Body of pancreas (tissue), 4 donors: ENCODE measurements at regions not wholly inside any gene's neighbourhood (a gene's known extent, or its start where the extent isn't known, plus 50 kb on each side); places are given as distances from the start of the nearest gene placed in this dataset.
A peak's percentile ranks its signal among the peaks of the same experiment; 100 is the strongest.

Experiments used
- ATAC-seq: fragments of 150-250 bp; one replicate; pipeline ENCODE4 v1.9.1; 2016
- DNase-seq, 4 donors: peaks; one replicate each; pipeline ENCODE4 v3.0.0-alpha.2; 2019
- H3K27ac ChIP-seq, 4 donors: fragments of 200-600 bp; sonication (generic); 1 replicate in 3 of 4; 2 replicates in 1 of 4; pipeline versions ENCODE4 v1.5.1 to v1.6.1; 2016 to 2019; ENCODE audit warnings: mild to moderate bottlenecking in 1 of 4, mixed read lengths in 1 of 4, moderate library complexity in 1 of 4
- H3K27me3 ChIP-seq, 2 donors: fragments of 200-600 bp; sonication (generic); one replicate each; pipeline ENCODE4 v1.6.0; 2016; ENCODE audit warnings: mild to moderate bottlenecking in 1 of 2
- H3K36me3 ChIP-seq, 2 donors: fragments of 200-600 bp; sonication (generic); replicated peaks in 1 of 2; 2 replicates each; pipeline ENCODE4 v1.5.1; 2016; ENCODE audit warnings: low read depth in 2 of 2; ENCODE audit not compliant: insufficient read depth in 1 of 2
- H3K4me1 ChIP-seq: fragments of 200-600 bp; sonication (generic); one replicate; pipeline ENCODE4 v1.6.0; 2016
- H3K4me3 ChIP-seq, 2 donors: fragments of 200-600 bp; sonication (generic); 1 replicate in 1 of 2; 2 replicates in 1 of 2; pipeline ENCODE4 v1.5.1; 2016 to 2019
- H3K9me3 ChIP-seq, 3 donors: fragments of 200-600 bp; sonication (generic); 1 replicate in 2 of 3; 2 replicates in 1 of 3; pipeline ENCODE4 v1.5.1; 2016
- POLR2A ChIP-seq, 3 donors: fragments of 450-650 bp; IDR thresholded peaks; one replicate each; pipeline ENCODE4 v1.6.1; 2016; ENCODE audit warnings: antibody characterized with exemption in 3 of 3, mild to moderate bottlenecking in 2 of 3
- WGBS, 2 donors: methylation state at CpG; one replicate each; pipeline ENCODE4 v1.1.5; 2017; 5-methylcytosine and 5-hydroxymethylcytosine counted together
- intact Hi-C: fragments of 100-400 bp; cut with DNase I; formaldehyde crosslinking; loops from one replicate; pipeline ENCODE4 v1.15.1; 2023
- TF ChIP-seq, protein P1 (sequence below), 7 experiments: fragments of 450-650 bp in 4 of 7; fragments of 200-600 bp in 3 of 7; sonication (generic) in 3 of 7; IDR thresholded peaks; one replicate each; pipeline ENCODE4 v1.5.1; 2016 to 2019; ENCODE audit warnings: antibody characterized with exemption in 7 of 7

- Histone ChIP-seq H3K9me3 (no peaks in the 10 kb centered on the region), H3K4me3 (no peak overlapping the region), H3K27ac (peak overlapping the region in 2 of 4 donors; percentile 7 to 67), H3K4me1 (peaks cover 4% of the 10 kb centered on the region), H3K27me3 (no peaks in the 10 kb centered on the region), H3K36me3 (no peaks in the 10 kb centered on the region)
- 56 to 57% methylated on average over 5 of the region's 5 CpGs for WGBS, 2 donors
- DNase-seq, result no peak
- TF ChIP-seq, protein P1, sequence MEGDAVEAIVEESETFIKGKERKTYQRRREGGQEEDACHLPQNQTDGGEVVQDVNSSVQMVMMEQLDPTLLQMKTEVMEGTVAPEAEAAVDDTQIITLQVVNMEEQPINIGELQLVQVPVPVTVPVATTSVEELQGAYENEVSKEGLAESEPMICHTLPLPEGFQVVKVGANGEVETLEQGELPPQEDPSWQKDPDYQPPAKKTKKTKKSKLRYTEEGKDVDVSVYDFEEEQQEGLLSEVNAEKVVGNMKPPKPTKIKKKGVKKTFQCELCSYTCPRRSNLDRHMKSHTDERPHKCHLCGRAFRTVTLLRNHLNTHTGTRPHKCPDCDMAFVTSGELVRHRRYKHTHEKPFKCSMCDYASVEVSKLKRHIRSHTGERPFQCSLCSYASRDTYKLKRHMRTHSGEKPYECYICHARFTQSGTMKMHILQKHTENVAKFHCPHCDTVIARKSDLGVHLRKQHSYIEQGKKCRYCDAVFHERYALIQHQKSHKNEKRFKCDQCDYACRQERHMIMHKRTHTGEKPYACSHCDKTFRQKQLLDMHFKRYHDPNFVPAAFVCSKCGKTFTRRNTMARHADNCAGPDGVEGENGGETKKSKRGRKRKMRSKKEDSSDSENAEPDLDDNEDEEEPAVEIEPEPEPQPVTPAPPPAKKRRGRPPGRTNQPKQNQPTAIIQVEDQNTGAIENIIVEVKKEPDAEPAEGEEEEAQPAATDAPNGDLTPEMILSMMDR (IDR thresholded peaks at IDR 0.05), result no peak
- no peak for TF ChIP-seq POLR2A (IDR thresholded peaks at IDR 0.05)
- intact Hi-C loops, result no loop called here
- ATAC-seq, result peak; percentile 53
Measured at GRCh38 chr1:200314085-200314750, 95.6 kb downstream of the ZNF281 start.

GRCh38 chr1:200311256-200311655 lies 98.6 kb downstream of the ZNF281 start:
- 86 to 88% methylated on average over 1 of the region's 1 CpG for WGBS, 2 donors
- Histone ChIP-seq H3K9me3 (no peaks in the 10 kb centered on the region), H3K4me3 (no peak overlapping the region), H3K27ac (no peak overlapping the region), H3K36me3 (no peaks in the 10 kb centered on the region), H3K27me3 (no peaks in the 10 kb centered on the region), H3K4me1 (no peaks in the 10 kb centered on the region)
- intact Hi-C loops, result no loop called here
- TF ChIP-seq, protein P1 (IDR thresholded peaks at IDR 0.05), result no peak
- TF ChIP-seq POLR2A (IDR thresholded peaks at IDR 0.05), result no peak
- no peak for DNase-seq
- no peak for ATAC-seq

DNA sequence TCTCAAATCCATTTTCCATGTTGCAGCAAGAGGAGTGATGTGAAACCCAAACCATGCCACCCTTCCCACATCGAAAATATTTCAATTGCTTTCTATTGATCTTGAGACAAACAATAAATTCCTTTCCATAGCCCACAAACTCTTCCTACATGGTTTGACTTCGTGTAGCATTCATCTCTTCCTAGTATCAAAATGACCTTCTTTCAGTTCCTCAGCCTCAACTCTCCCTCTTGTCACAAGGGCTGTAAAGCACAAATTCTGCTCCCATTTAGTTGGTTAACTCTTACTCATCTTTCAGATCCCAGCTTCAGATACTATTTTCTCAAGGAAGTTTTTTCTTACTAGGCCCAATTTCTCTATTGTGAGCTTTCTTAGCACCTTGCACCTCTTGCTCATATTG lies 99.0 kb downstream of the ZNF281 start:
- no peak overlapping the region for H3K27ac ChIP-seq
- no peaks in the 10 kb centered on the region for H3K9me3 ChIP-seq
- no peak for DNase-seq
- H3K36me3 ChIP-seq, result no peaks in the 10 kb centered on the region
- no peak for TF ChIP-seq POLR2A (IDR thresholded peaks at IDR 0.05)
- TF ChIP-seq, protein P1 (IDR thresholded peaks at IDR 0.05), result no peak
- no peaks in the 10 kb centered on the region for H3K4me1 ChIP-seq
- H3K4me3 ChIP-seq, result no peak overlapping the region
- H3K27me3 ChIP-seq, result no peaks in the 10 kb centered on the region
- ATAC-seq, result no peak
- intact Hi-C loops, result no loop called here
- 58 to 62% methylated on average over 2 of the region's 2 CpGs for WGBS, 2 donors

DNA sequence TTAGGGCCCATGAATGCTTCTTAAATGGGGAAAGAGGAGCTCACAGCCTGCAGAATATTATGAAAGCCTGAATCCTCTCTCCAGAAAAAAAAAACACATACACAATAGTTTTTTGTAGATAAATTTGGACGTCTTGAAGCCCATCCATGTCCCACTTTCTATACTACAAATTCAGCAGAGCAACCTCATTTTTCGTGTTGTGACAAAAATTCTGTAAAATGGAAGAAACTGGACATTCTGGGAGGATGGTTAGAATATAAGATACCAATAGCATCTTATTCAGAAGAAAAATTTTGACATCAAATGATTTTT lies 102.1 kb downstream of the ZNF281 start:
- Histone ChIP-seq H3K4me3 (no peak overlapping the region), H3K27ac (no peak overlapping the region), H3K36me3 (no peaks in the 10 kb centered on the region), H3K4me1 (no peaks in the 10 kb centered on the region), H3K27me3 (no peaks in the 10 kb centered on the region), H3K9me3 (no peaks in the 10 kb centered on the region)
- DNase-seq, result no peak
- TF ChIP-seq POLR2A (IDR thresholded peaks at IDR 0.05), result no peak
- TF ChIP-seq, protein P1 (IDR thresholded peaks at IDR 0.05), result peak in 1 of 7 experiments; percentile 1
- intact Hi-C loops, result no loop called here
- ATAC-seq, result no peak
- WGBS, 2 donors, result 37 to 47% methylated on average over 2 of the region's 2 CpGs
